ENCODE measurements at regions not wholly inside any gene's neighbourhood (a gene's known extent, or its start where the extent isn't known, plus 50 kb on each side); places are given as distances from the start of the nearest gene placed in this dataset.

DNA sequence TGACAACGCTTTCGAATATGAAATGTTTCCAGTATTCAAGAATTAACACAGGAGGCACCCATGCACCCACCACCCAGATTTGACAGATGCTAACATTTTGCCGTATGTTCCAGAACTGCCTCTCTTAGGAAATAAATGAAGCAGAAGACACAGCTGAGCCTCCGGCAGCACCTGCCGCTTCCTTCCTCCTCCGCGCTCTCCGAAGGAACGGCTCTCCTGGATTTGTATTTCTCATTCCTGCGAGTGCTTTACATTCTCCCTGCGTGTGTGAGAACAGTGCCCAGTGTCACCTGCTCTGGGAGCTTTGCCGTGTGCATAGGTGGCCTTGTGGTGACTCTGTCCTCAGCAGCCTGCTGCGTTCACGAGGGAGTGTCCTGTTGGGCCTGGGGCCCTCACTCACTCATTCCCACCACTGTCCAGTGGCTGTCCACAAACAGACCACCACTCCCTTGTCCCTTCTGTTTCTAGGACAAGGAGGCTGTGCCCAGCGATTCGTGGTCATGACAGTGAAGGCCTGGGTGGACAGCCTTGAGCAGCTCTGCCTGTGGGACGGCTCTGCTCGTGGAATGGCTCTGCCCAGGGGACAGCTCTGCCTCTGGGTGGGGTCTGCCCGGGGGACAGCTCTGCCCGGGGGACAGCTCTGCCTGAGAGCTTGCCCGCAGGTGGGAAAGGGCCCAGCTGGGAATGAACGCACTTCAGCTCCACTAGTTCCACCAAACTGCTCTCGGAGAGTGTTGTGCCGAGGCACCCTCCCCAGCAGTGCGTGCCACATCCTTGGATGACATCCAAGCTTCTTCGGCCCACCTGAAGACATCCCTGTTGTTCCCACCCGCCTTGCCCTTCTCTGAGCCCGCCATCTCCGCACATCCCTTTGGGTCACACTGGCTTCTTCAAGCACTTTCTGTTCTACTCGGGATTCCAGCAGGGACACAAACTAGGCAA, 170.5 kb upstream of the PPP1R26 start:
- TF ChIP-seq CTCF (IDR thresholded peaks at IDR 0.05) (no peak), POLR2A (IDR thresholded peaks at IDR 0.05) (no peak), POLR2AphosphoS5 (IDR thresholded peaks at IDR 0.05) (no peak)

Measured in breast epithelium (tissue), 3 donors.